GM18505 (cell line): ENCODE measurements at regions not wholly inside any gene's neighbourhood (a gene's known extent, or its start where the extent isn't known, plus 50 kb on each side); places are given as distances from the start of the nearest gene placed in this dataset.
A peak's percentile ranks its signal among the peaks of the same experiment; 100 is the strongest.
"Not testable (repeated sequence)": the region's sequence is repeated elsewhere in the genome, so short reads cannot be mapped to it uniquely, and the experiment has no call there.

ENCODE experiments used
- ATAC-seq: cut with Tn5 transposase; IDR thresholded peaks from one replicate; pipeline ENCODE4 v1.9.1; 2021; ENCODE audit not compliant: unreplicated experiment
- POLR2A ChIP-seq: IDR thresholded peaks from 4 replicates; pipeline ENCODE4 v1.6.1; 2011; ENCODE audit warnings: borderline replicate concordance; ENCODE audit not compliant: insufficient read depth, insufficient read length; ENCODE audit errors: extremely low read depth

- TF ChIP-seq POLR2A = no peak
- ATAC-seq = no peak
Measured at GRCh38 chr7:142586611-142587010, 162.7 kb upstream of the PRSS1 start.

GRCh38 chr7:142585425-142585824, 163.8 kb upstream of the PRSS1 start:
- ATAC-seq = no peak

GRCh38 chr7:142584765-142585164, 164.5 kb upstream of the PRSS1 start:
- ATAC-seq = no peak
- TF ChIP-seq POLR2A = no peak

More at GRCh38 chr7:142585425-142585824, 163.8 kb upstream of the PRSS1 start:
- TF ChIP-seq POLR2A = no peak

GRCh38 chr7:142583446-142583845, 165.8 kb upstream of the PRSS1 start:
- peak; percentile 67 for ATAC-seq
- no peak for TF ChIP-seq POLR2A

- TF ChIP-seq POLR2A = no peak
- no peak for ATAC-seq
Measured at GRCh38 chr7:142582351-142582750, 166.9 kb upstream of the PRSS1 start.

GRCh38 chr7:142581341-142581740, 167.9 kb upstream of the PRSS1 start:
- peak; percentile 74 for ATAC-seq
- no peak for TF ChIP-seq POLR2A

GRCh38 chr7:142579946-142580345, 169.3 kb upstream of the PRSS1 start:
- TF ChIP-seq POLR2A = no peak
- no peak for ATAC-seq

GRCh38 chr7:142575351-142575750, 173.9 kb upstream of the PRSS1 start:
- not testable (repeated sequence) for ATAC-seq

- TF ChIP-seq POLR2A = no peak
- no peak for ATAC-seq
Measured at GRCh38 chr7:142571581-142571980, 177.7 kb upstream of the PRSS1 start.

GRCh38 chr7:142569851-142570250, 179.4 kb upstream of the PRSS1 start:
- ATAC-seq = no peak
- TF ChIP-seq POLR2A = no peak

GRCh38 chr7:142568435-142569097, 180.7 kb upstream of the PRSS1 start:
- TF ChIP-seq POLR2A = no peak

GRCh38 chr7:142567201-142568075, 181.8 kb upstream of the PRSS1 start:
- no peak for TF ChIP-seq POLR2A
- no peak for ATAC-seq

More at GRCh38 chr7:142568435-142569097, 180.7 kb upstream of the PRSS1 start:
- no peak for ATAC-seq

- ATAC-seq = no peak
- TF ChIP-seq POLR2A = no peak
Measured at GRCh38 chr7:142566271-142566670, 183.0 kb upstream of the PRSS1 start.

GRCh38 chr7:142564125-142564524, 185.1 kb upstream of the PRSS1 start:
- not testable (repeated sequence) for ATAC-seq
